SU-DHL-6 (cell line): ENCODE measurements at regions not wholly inside any gene's neighbourhood (a gene's known extent, or its start where the extent isn't known, plus 50 kb on each side); places are given as distances from the start of the nearest gene placed in this dataset.
"Not testable (repeated sequence)": the region's sequence is repeated elsewhere in the genome, so short reads cannot be mapped to it uniquely, and the experiment has no call there.

Experiments
- EZH2phosphoT487 ChIP-seq: fragments of 200-600 bp; sonication (generic), shearing (Covaris generic); conservative IDR thresholded peaks from 2 replicates; pipeline ENCODE4 v1.6.1; 2018; ENCODE audit warnings: mild to moderate bottlenecking, antibody characterized with exemption, low read length, moderate library complexity, mixed read lengths
- TF ChIP-seq, protein P1 (sequence below): fragments of 200-600 bp; sonication (generic); IDR thresholded peaks from one replicate; pipeline ENCODE4 v1.5.1; 2017; ENCODE audit warnings: antibody characterized with exemption, mild to moderate bottlenecking, low read length, moderate library complexity; ENCODE audit not compliant: insufficient read depth, poor library complexity, severe bottlenecking

DNA sequence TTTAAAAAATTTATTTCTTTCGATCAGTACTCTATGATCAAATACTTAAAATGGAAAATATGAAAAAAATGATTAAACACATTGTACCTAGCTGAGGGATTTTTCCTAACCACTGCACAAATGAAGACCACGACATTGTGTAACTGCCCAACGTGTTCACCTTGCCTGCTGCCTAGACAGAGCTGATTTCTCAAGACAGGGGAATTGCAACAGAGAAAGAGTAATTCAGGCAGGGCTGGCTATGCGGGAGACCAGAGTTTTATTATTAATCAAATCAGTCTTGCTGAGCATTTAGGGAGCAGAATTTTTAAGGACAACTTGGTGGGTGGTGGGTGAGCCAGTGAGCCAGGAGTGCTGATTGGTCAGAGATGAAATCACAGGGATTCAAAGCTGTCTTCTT lies 1290.8 kb downstream of the RPIA start:
- TF ChIP-seq, protein P1, sequence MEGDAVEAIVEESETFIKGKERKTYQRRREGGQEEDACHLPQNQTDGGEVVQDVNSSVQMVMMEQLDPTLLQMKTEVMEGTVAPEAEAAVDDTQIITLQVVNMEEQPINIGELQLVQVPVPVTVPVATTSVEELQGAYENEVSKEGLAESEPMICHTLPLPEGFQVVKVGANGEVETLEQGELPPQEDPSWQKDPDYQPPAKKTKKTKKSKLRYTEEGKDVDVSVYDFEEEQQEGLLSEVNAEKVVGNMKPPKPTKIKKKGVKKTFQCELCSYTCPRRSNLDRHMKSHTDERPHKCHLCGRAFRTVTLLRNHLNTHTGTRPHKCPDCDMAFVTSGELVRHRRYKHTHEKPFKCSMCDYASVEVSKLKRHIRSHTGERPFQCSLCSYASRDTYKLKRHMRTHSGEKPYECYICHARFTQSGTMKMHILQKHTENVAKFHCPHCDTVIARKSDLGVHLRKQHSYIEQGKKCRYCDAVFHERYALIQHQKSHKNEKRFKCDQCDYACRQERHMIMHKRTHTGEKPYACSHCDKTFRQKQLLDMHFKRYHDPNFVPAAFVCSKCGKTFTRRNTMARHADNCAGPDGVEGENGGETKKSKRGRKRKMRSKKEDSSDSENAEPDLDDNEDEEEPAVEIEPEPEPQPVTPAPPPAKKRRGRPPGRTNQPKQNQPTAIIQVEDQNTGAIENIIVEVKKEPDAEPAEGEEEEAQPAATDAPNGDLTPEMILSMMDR, result not testable (repeated sequence)
- not testable (repeated sequence) for TF ChIP-seq EZH2phosphoT487
